Pancreas (tissue), 10 donors: ENCODE measurements at regions not wholly inside any gene's neighbourhood (a gene's known extent, or its start where the extent isn't known, plus 50 kb on each side); places are given as distances from the start of the nearest gene placed in this dataset.

Experiments used
- ATAC-seq, 4 donors: fragments of 200-7000 bp; cut with Tn5 transposase; one replicate each; pipeline versions ENCODE4 v1.8.0 to v1.9.1; 2020; ENCODE audit warnings: mild to moderate bottlenecking in 4 of 4, moderate library complexity in 4 of 4
- DNase-seq, 6 donors: peaks; one replicate each; pipeline ENCODE4 v3.0.0-alpha.2; 2020
- FAIRE-seq: peaks from 2 replicates; lab custom pipeline; 2012; peaks lifted over from hg19 to GRCh38; lab: Jason Lieb, UNC
- H3K27ac ChIP-seq, 4 donors: fragments of 200-600 bp; sonication (generic); 1 replicate in 3 of 4; 2 replicates in 1 of 4; pipeline versions ENCODE4 v1.5.0 to v1.8.0; 2020
- H3K27me3 ChIP-seq, 4 donors: fragments of 200-600 bp; one replicate each; pipeline ENCODE4 v1.8.0; 2021
- H3K36me3 ChIP-seq, 3 donors: fragments of 200-600 bp; sonication (generic) in 1 of 3; one replicate each; pipeline versions ENCODE4 v1.5.0 to v1.8.0; 2020 to 2021
- H3K4me1 ChIP-seq, 3 donors: fragments of 200-600 bp; one replicate each; pipeline ENCODE4 v1.8.0; 2021
- H3K4me3 ChIP-seq, 4 donors: fragments of 200-600 bp; sonication (generic) in 2 of 4; one replicate each; pipeline versions ENCODE4 v1.5.0 to v1.8.0; 2020 to 2021
- H3K9me3 ChIP-seq, 4 donors: fragments of 200-600 bp; one replicate each; pipeline ENCODE4 v1.8.0; 2021
- CTCF ChIP-seq, 4 donors: fragments of 200-600 bp; sonication (generic) in 3 of 4; IDR thresholded peaks; one replicate each; pipeline versions ENCODE4 v1.5.0 to v1.8.0; 2021; ENCODE audit warnings: antibody characterized with exemption in 4 of 4
- WGBS, 2 donors: extraction: QIAGEN DNeasy Blood & Tissue Kit; methylation state at CpG; one replicate each; pipeline ENCODE4 v1.1.7; 2013; 5-methylcytosine and 5-hydroxymethylcytosine counted together
- intact Hi-C, 3 donors: fragments of 100-400 bp; cut with DNase I; formaldehyde crosslinking; loops; one replicate each; pipeline versions ENCODE4 v1.11.1 to v1.14.2; 2022
- donor health status: healthy with polysubstance abuse.
- donor health status: DM: no; HTN: no; CAD: no; lungs with moderate emphysema.
- donor health status: DM: no; HTN: no; CAD: no.
- donor health status: control.
- donor health status: control.
- donor health status: Bipolar disorder and iron deficiency.
- donor health status: DM: yes; HTN: yes; CAD: no.
- donor health status: DM: no; HTN: no; CAD: no.
- donor health status: DM: no; HTN: no; CAD: no.
- donor health status: DM: yes; HTN: yes; CAD: no.

GRCh38 chr4:35709080-35709479, 535.2 kb downstream of the ARAP2 start:
- Histone ChIP-seq H3K4me1 (no peaks in the 10 kb centered on the region), H3K27me3 (no peaks in the 10 kb centered on the region), H3K9me3 (no peaks in the 10 kb centered on the region), H3K4me3 (no peak overlapping the region), H3K27ac (no peak overlapping the region), H3K36me3 (no peaks in the 10 kb centered on the region)
- WGBS, 2 donors = 43% methylated on average over 2 of the region's 2 CpGs
- no peak for FAIRE-seq
- no peak for TF ChIP-seq CTCF (IDR thresholded peaks at IDR 0.05)
- no peak for ATAC-seq
- DNase-seq = no peak
- intact Hi-C loops = no loop called here

- intact Hi-C loops = no loop called here
- 51 to 66% methylated on average over 3 of the region's 3 CpGs for WGBS, 2 donors
- TF ChIP-seq CTCF (IDR thresholded peaks at IDR 0.05) = no peak
- DNase-seq = peak in 1 of 6 donors; percentile 31
- H3K36me3 ChIP-seq = no peaks in the 10 kb centered on the region
- H3K27ac ChIP-seq = no peak overlapping the region
- ATAC-seq = no peak
- H3K4me3 ChIP-seq = no peak overlapping the region
- H3K4me1 ChIP-seq = no peaks in the 10 kb centered on the region
- no peak for FAIRE-seq
- no peaks in the 10 kb centered on the region for H3K9me3 ChIP-seq
- no peaks in the 10 kb centered on the region for H3K27me3 ChIP-seq
Observed at GRCh38 chr4:35710343-35710742, 534.0 kb downstream of the ARAP2 start.

GRCh38 chr4:35711127-35711526, 533.2 kb downstream of the ARAP2 start:
- no peaks in the 10 kb centered on the region for H3K27me3 ChIP-seq
- intact Hi-C loops = no loop called here
- peak; percentile 67 for FAIRE-seq
- H3K36me3 ChIP-seq = no peaks in the 10 kb centered on the region
- DNase-seq = no peak
- H3K4me3 ChIP-seq = no peak overlapping the region
- H3K27ac ChIP-seq = no peak overlapping the region
- no peaks in the 10 kb centered on the region for H3K4me1 ChIP-seq
- no peak for ATAC-seq
- WGBS, 2 donors = 48 to 61% methylated on average over 2 of the region's 2 CpGs
- H3K9me3 ChIP-seq = no peaks in the 10 kb centered on the region
- no peak for TF ChIP-seq CTCF (IDR thresholded peaks at IDR 0.05)

- no peak overlapping the region for H3K4me3 ChIP-seq
- H3K36me3 ChIP-seq = no peaks in the 10 kb centered on the region
- intact Hi-C loops = no loop called here
- H3K27me3 ChIP-seq = no peaks in the 10 kb centered on the region
- ATAC-seq = no peak
- TF ChIP-seq CTCF (IDR thresholded peaks at IDR 0.05) = no peak
- 77 to 85% methylated on average over 3 of the region's 3 CpGs for WGBS, 2 donors
- FAIRE-seq = no peak
- no peaks in the 10 kb centered on the region for H3K4me1 ChIP-seq
- H3K9me3 ChIP-seq = no peaks in the 10 kb centered on the region
- no peak overlapping the region for H3K27ac ChIP-seq
- DNase-seq = no peak
Observed at GRCh38 chr4:35723973-35724372, 520.3 kb downstream of the ARAP2 start.

GRCh38 chr4:35725131-35725530, 519.2 kb downstream of the ARAP2 start:
- intact Hi-C loops = no loop called here
- no peak overlapping the region for H3K27ac ChIP-seq
- WGBS, 2 donors = 63 to 88% methylated on average over 1 of the region's 1 CpG
- no peak for ATAC-seq
- TF ChIP-seq CTCF (IDR thresholded peaks at IDR 0.05) = no peak
- H3K36me3 ChIP-seq = no peaks in the 10 kb centered on the region
- no peaks in the 10 kb centered on the region for H3K4me1 ChIP-seq
- no peaks in the 10 kb centered on the region for H3K9me3 ChIP-seq
- no peak for DNase-seq
- H3K27me3 ChIP-seq = no peaks in the 10 kb centered on the region
- no peak overlapping the region for H3K4me3 ChIP-seq
- no peak for FAIRE-seq
